GM19239 (cell line): ENCODE measurements at regions not wholly inside any gene's neighbourhood (a gene's known extent, or its start where the extent isn't known, plus 50 kb on each side); places are given as distances from the start of the nearest gene placed in this dataset.

Experiments used
- DNase-seq: peaks from one replicate; pipeline ENCODE4 v3.0.0; 2011; ENCODE audit warnings: low spot score; ENCODE audit not compliant: insufficient read length
- FAIRE-seq: peaks from 2 replicates; lab custom pipeline; 2011; peaks lifted over from hg19 to GRCh38; lab: Jason Lieb, UNC

DNA sequence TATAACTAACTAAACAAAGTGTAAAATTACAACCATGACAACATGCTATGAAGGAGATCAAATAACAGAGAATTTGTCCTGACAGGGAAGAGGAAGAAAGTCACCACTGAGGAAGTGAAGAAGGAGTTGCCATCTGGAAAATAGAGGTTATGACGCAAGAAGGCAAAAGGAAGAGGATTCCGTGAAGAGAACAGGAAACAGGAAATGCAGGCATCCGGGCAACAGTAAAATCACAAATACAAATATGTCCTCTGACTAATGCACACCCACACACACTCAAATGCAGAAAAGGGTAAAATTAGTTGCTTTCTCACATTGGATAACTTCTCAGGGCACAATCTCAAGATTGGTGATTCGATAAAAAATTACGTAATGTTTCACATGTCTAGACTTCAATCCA, 278.4 kb downstream of the TMX3 start:
- no peak for FAIRE-seq

DNA sequence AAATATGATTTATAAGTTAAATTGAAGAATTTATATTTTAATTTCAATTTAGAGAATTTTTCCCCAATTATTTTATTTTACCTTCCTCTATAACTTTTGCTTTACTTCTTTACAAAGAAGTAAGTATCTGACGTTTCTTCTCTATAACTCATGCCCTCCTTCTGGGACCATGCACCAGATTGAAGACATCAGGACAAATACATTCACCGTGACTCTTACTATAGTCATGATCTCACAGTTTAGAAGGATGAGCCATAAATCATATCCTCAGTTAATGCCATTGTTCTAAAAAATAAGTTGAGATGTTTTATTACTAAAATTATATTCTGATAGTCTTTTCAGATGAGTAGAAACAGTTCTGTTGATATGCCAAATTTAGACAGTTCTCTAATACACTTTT, 279.3 kb downstream of the TMX3 start:
- FAIRE-seq: no peak
- DNase-seq: no peak

More for the DNA sequence above, 278.4 kb downstream of the TMX3 start:
- DNase-seq: no peak

- DNase-seq (no peak), FAIRE-seq (no peak)
Observed at GRCh38 chr18:68431922-68432198, 283.0 kb downstream of the TMX3 start.

DNA sequence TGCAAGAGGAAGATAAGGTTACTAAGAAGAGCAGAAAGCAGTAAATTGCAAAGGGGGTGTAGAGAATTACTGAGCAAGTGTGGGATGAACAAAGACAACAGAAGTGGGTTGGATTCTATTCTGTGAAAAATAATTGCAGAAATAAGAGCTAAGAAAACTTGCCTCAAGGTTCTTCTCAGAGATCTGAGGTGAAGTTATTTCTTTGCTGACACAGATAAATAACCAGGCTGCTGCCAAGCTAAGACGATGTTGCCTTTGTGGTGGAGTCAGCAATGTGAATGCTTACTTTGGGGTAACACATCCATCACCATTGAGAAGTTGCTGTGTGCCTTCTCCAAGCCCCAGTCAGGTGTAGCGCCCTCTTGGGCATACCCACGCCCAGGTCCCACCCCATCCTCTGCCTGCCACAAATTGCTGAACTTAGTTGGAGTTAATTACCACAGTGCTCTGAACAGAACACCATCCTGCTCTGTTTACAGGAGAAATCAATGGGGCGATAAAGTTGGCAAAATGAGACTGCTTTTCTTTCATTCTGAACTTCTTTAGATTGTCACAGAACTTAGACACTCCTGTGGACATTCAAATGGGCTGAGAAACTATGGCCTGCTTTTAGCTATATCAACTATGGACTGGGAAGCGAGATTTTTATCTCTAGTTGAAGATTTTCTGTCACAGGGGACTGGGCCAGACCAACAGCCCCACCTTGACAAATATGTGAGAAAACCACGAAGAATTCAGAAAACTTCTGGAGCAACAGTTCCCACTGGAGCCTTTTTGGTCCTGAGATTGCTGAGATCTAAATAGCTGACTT, 283.6 kb downstream of the TMX3 start:
- DNase-seq (no peak), FAIRE-seq (no peak)

DNA sequence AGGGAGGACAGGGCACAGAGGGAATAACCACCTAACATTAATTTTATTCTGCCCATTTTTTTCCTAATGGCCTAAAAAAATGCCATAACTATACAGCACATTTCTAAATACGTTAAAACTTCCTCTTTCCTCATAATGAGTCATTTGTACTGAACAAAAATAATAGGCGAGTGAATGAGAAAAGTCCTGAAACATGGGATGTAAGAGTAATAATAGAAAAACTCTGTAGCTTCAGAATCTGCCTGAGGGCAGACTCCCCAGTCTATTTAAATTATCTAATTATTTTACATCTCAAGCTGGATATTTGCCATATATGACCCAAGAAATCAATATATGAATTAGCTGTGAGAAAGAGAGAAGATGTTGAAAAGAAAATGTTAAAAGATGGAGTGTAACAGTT, 285.1 kb downstream of the TMX3 start:
- DNase-seq (no peak), FAIRE-seq (no peak)

DNA sequence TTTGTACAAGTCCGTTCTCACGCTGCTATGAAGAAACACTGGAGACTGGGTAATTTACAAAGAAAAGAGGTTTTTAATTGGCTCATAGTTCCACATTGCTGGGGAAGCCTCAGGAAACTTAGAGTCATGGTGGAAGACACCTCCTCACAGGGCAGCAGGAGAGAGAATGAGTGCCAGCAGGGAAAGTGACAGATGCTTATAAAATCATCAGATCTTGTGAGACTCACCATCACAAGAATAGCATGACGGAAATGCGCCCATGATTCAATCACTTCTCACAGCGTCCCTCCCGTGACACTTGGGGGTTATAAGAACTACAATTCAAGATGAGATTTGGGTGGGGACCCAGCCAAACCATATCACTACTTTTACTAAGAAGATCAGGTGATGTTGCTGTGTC, 285.8 kb downstream of the TMX3 start:
- FAIRE-seq (no peak), DNase-seq (no peak)

GRCh38 chr18:68428661-68429060, 286.2 kb downstream of the TMX3 start:
- FAIRE-seq (no peak), DNase-seq (no peak)

- FAIRE-seq (no peak), DNase-seq (no peak)
Observed at GRCh38 chr18:68427951-68428401, 286.9 kb downstream of the TMX3 start.

GRCh38 chr18:68426731-68427315, 288.1 kb downstream of the TMX3 start:
- DNase-seq: no peak
- FAIRE-seq: no peak

GRCh38 chr18:68418881-68419280, 296.0 kb downstream of the TMX3 start:
- DNase-seq: no peak
- no peak for FAIRE-seq

DNA sequence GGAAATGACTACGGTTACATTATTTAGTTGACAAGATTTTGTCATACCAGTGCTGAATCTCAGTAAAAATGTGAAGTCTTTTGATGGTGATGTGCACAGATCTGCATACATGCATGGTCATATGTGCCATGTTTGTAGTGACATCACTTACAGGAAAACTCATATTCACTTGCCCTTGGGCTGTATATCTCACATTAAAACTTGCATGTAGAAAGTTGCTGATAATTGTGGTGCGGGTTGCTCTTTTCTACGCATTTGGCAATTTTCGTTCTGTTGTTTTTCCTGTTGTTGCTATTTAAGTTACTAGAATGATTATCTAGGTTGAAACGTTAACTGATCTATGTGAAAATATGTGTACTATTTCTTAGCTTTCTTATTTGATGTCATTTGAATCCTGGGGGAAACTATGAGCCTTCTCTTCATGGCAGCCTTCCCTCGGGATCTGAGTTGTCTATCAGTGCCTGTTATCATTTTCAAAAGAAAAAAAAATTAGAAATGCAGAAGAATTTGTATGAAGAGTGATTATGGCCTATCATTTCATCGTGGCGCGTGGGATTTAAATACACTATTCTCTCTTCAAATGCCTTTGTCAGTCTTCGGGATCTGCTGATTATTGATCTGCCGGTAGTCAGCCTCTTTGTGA, 296.6 kb downstream of the TMX3 start:
- FAIRE-seq (no peak), DNase-seq (no peak)

GRCh38 chr18:68417826-68418225, 297.1 kb downstream of the TMX3 start:
- FAIRE-seq: no peak
- no peak for DNase-seq

GRCh38 chr18:68417166-68417799, 297.6 kb downstream of the TMX3 start:
- FAIRE-seq (no peak), DNase-seq (no peak)

DNA sequence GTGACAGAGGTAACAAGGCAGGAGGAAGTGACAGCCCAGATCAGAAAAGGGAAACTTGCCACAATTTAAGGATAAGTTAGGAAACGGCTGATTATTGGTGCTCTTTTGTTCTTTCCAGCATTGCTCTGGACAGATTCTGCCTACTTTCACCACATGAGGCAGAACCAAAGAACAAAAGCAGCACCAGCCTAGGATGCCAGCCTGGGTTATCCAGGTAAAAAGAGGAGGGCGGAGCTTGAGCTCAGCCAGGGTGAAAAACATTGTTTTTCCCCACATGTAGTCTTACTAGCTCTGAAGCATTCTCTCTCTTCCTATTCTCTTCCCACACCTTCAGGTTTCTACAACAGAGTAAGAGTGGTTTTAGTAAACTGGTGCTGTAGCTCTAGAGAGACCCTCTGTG, 300.5 kb downstream of the TMX3 start:
- DNase-seq (no peak), FAIRE-seq (no peak)

GRCh38 chr18:68409576-68409975, 305.3 kb downstream of the TMX3 start:
- DNase-seq (no peak), FAIRE-seq (no peak)

GRCh38 chr18:68406761-68407160, 308.1 kb downstream of the TMX3 start:
- DNase-seq (no peak), FAIRE-seq (no peak)

GRCh38 chr18:68402784-68403183, 312.1 kb downstream of the TMX3 start:
- no peak for FAIRE-seq
- no peak for DNase-seq

DNA sequence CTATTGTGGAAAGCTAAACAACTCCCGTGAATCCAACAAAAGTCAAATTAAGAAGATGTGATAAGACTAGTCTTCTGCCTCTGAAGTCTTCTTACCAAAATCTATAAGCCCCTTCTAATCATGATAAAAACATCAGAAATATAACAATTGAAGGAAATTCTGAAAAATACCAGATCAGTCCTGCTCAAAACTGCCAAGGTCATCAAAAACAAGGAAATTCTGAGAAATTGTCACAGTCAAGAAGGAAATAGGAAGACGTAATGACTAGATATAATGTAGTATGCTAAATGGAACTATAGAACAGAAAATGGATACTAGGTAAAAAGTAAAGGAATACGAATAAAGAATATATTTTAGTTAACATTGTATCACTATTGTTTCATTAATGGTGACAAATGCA, 314.0 kb downstream of the TMX3 start:
- DNase-seq: no peak
- FAIRE-seq: no peak

DNA sequence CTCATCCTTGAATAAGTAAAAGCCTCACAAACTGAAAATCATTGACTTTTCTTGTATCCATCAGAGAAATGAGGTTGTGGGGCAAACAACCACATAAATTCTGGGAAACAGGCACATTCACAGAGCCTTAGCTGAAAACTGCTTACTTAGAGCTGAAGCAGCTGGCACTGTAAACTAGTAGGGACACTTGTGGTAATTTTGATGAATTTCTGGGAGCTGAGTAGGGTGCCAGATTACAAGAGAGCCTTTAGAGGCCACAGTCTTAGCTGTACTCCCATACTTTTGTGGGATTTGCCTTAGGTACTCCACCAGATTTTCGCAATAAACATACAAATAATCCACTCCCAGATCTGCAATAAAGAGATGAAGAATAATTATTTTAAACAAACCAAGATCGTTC, 315.2 kb downstream of the TMX3 start:
- DNase-seq: no peak
- FAIRE-seq: no peak

GRCh38 chr18:68397241-68398035, 317.5 kb downstream of the TMX3 start:
- DNase-seq: no peak
- no peak for FAIRE-seq
